IMR-90 (cell line): ENCODE measurements at regions not wholly inside any gene's neighbourhood (a gene's known extent, or its start where the extent isn't known, plus 50 kb on each side); places are given as distances from the start of the nearest gene placed in this dataset.

ENCODE experiments used
- ATAC-seq: fragments of 200-7000 bp; cut with Tn5 transposase; 2 replicates; pipeline ENCODE4 v1.9.1; 2020; ENCODE audit warnings: low read depth, mild to moderate bottlenecking, moderate library complexity
- BruUV-seq: library from RNA; stranded (reverse); fragments of 400-500 nt; replicated peaks from 2 replicates; lab custom pipeline; 2021; lab: Mats Ljungman, UMichigan
- CTCF ChIA-PET: fragments of 300-600 bp; formaldehyde crosslinking; extraction: SDS; loops from one replicate; lab custom pipeline; 2021; ENCODE audit warnings: antibody characterized with exemption; lab: Yijun Ruan, JAX
- POLR2A ChIA-PET: fragments of 300-600 bp; sonication (Branson Sonifier 250); formaldehyde crosslinking; loops from one replicate; lab custom pipeline; 2022; ENCODE audit warnings: antibody characterized with exemption; ENCODE audit not compliant: unreplicated experiment; lab: Charles Lee
- DNase-seq: peaks from one replicate; pipeline ENCODE4 v3.0.0; 2013
- H2AFZ ChIP-seq: replicated peaks from 2 replicates; pipeline ENCODE3; 2013; ENCODE audit warnings: low read length, mild to moderate bottlenecking; ENCODE audit not compliant: poor library complexity
- H2AK5ac ChIP-seq: 2 replicates; pipeline ENCODE4 v1.6.1; 2013; ENCODE audit warnings: low read depth, low read length, inconsistent platforms
- H2AK9ac ChIP-seq: replicated peaks from 2 replicates; pipeline ENCODE3; 2013; ENCODE audit warnings: mild to moderate bottlenecking, low read depth, low read length, moderate library complexity; ENCODE audit not compliant: poor library complexity
- H2BK120ac ChIP-seq: 2 replicates; pipeline ENCODE4 v1.6.1; 2013; ENCODE audit warnings: low read depth, low read length, inconsistent platforms
- H2BK15ac ChIP-seq: 3 replicates; pipeline ENCODE4 v1.6.1; 2013; ENCODE audit warnings: low read depth, low read length, inconsistent platforms
- H2BK20ac ChIP-seq: 2 replicates; pipeline ENCODE4 v1.6.1; 2013; ENCODE audit warnings: low read depth, mild to moderate bottlenecking, inconsistent platforms, low read length, moderate library complexity
- H2BK5ac ChIP-seq: 2 replicates; pipeline ENCODE4 v1.6.1; 2013; ENCODE audit warnings: mild to moderate bottlenecking, low read depth, low read length, inconsistent platforms; ENCODE audit not compliant: poor library complexity, severe bottlenecking
- H3K14ac ChIP-seq: replicated peaks from 2 replicates; pipeline ENCODE4 v1.6.1; 2013; ENCODE audit warnings: low read depth, low read length, inconsistent platforms
- H3K18ac ChIP-seq: 2 replicates; pipeline ENCODE4 v1.6.1; 2013; ENCODE audit warnings: low read depth, low read length, control low read depth
- H3K23ac ChIP-seq: 2 replicates; pipeline ENCODE4 v1.6.1; 2013; ENCODE audit warnings: low read depth, low read length, inconsistent platforms
- H3K27ac ChIP-seq: 2 replicates; pipeline ENCODE4 v1.5.1; 2013; ENCODE audit warnings: mild to moderate bottlenecking, control low read depth, low read length; ENCODE audit not compliant: insufficient read depth
- H3K27me3 ChIP-seq: 2 replicates; pipeline ENCODE4 v1.6.1; 2013; ENCODE audit warnings: low read length; ENCODE audit not compliant: control insufficient read depth, insufficient read depth
- H3K36me3 ChIP-seq: 2 replicates; pipeline ENCODE4 v1.6.1; 2013; ENCODE audit warnings: low read length, mixed read lengths; ENCODE audit not compliant: control insufficient read depth, insufficient read depth
- H3K4ac ChIP-seq: 2 replicates; pipeline ENCODE4 v1.6.1; 2013; ENCODE audit warnings: low read depth, low read length, inconsistent platforms
- H3K4me1 ChIP-seq: 2 replicates; pipeline ENCODE4 v1.6.1; 2013; ENCODE audit warnings: low read length, mixed read lengths; ENCODE audit not compliant: control insufficient read depth, insufficient read depth
- H3K4me2 ChIP-seq: 2 replicates; pipeline ENCODE4 v1.6.1; 2013; ENCODE audit warnings: low read depth, mild to moderate bottlenecking, control low read depth, low read length, moderate library complexity
- H3K4me3 ChIP-seq: 2 replicates; pipeline ENCODE4 v1.5.1; 2013; ENCODE audit warnings: low read depth, mild to moderate bottlenecking, control low read depth, low read length, moderate library complexity; ENCODE audit not compliant: insufficient read depth
- H3K56ac ChIP-seq: 2 replicates; pipeline ENCODE4 v1.6.1; 2013; ENCODE audit warnings: low read length, inconsistent platforms; ENCODE audit not compliant: insufficient read depth; ENCODE audit errors: extremely low read depth
- H3K79me1 ChIP-seq, 2 experiments: 2 replicates each; pipeline ENCODE4 v1.6.1; 2013; ENCODE audit warnings: low read length in 2 of 2, inconsistent platforms in 1 of 2, low read depth in 1 of 2
- H3K9ac ChIP-seq: 2 replicates; pipeline ENCODE4 v1.6.1; 2013; ENCODE audit warnings: low read depth, low read length, control low read depth
- H3K9me1 ChIP-seq: 2 replicates; pipeline ENCODE4 v1.6.1; 2013; ENCODE audit warnings: low read length, inconsistent platforms; ENCODE audit not compliant: insufficient read depth
- H3K9me3 ChIP-seq: 2 replicates; pipeline ENCODE4 v1.6.1; 2013; ENCODE audit warnings: low read length; ENCODE audit not compliant: control insufficient read depth, insufficient read depth
- H4K20me1 ChIP-seq: 2 replicates; pipeline ENCODE4 v1.6.1; 2013; ENCODE audit warnings: low read length, inconsistent platforms; ENCODE audit not compliant: insufficient read depth
- H4K5ac ChIP-seq: 2 replicates; pipeline ENCODE4 v1.6.1; 2013; ENCODE audit warnings: mild to moderate bottlenecking, low read depth, low read length, control low read depth
- H4K8ac ChIP-seq, 2 experiments: 2 replicates each; pipeline ENCODE4 v1.6.1; 2013; ENCODE audit warnings: low read depth in 2 of 2, low read length in 2 of 2, control low read depth in 1 of 2, inconsistent platforms in 1 of 2
- H4K91ac ChIP-seq: 2 replicates; pipeline ENCODE4 v1.6.1; 2013; ENCODE audit warnings: low read depth, low read length, inconsistent platforms; ENCODE audit not compliant: insufficient read depth
- BHLHE40 ChIP-seq: fragments of 150-350 bp; IDR thresholded peaks from 2 replicates; pipeline ENCODE4 v1.6.1; 2016; ENCODE audit warnings: mild to moderate bottlenecking, low read depth, low read length
- CEBPB ChIP-seq: IDR thresholded peaks from 2 replicates; pipeline ENCODE4 v1.6.1; 2012; ENCODE audit warnings: low read depth, low read length, improper control_type of control experiment
- MXI1 ChIP-seq: IDR thresholded peaks from 2 replicates; pipeline ENCODE4 v1.6.1; 2012; ENCODE audit warnings: low read depth, mild to moderate bottlenecking, low read length, moderate library complexity, borderline replicate concordance
- NFE2L2 ChIP-seq: fragments of 150-350 bp; IDR thresholded peaks from 2 replicates; pipeline ENCODE4 v1.6.1; 2016; ENCODE audit warnings: low read depth, mild to moderate bottlenecking, low read length
- RAD21 ChIP-seq: IDR thresholded peaks from 2 replicates; pipeline ENCODE4 v1.6.1; 2012; ENCODE audit warnings: low read length, improper control_type of control experiment
- RFX5 ChIP-seq: IDR thresholded peaks from 2 replicates; pipeline ENCODE4 v1.8.0; 2012; ENCODE audit warnings: low read depth, mild to moderate bottlenecking, low read length, moderate library complexity
- SMC3 ChIP-seq: fragments of 150-350 bp; IDR thresholded peaks from 2 replicates; pipeline ENCODE4 v1.6.1; 2016; ENCODE audit warnings: low read depth, mild to moderate bottlenecking, antibody characterized with exemption, low read length, moderate library complexity
- dilution Hi-C: fragments of 300-500 bp; cut with HindIII; formaldehyde crosslinking; loops from one replicate; pipeline ENCODE4 v1.14.3; 2018; ENCODE audit warnings: low sequenced_read_pairs; ENCODE audit not compliant: unreplicated experiment
- in situ Hi-C: fragments of 300-500 bp; cut with MboI; formaldehyde crosslinking; loops from 3 replicates; pipeline ENCODE4 v1.14.3; 2019; ENCODE audit warnings: low sequenced_read_pairs, inconsistent platforms, mixed read lengths
- intact Hi-C: fragments of 100-400 bp; cut with micrococcal nuclease; formaldehyde crosslinking; loops from 2 replicates; pipeline ENCODE4 v1.10.0; 2022
- TF ChIP-seq, protein P1 (sequence below): fragments of 150-350 bp; IDR thresholded peaks from 2 replicates; pipeline ENCODE4 v1.6.1; 2017; ENCODE audit warnings: mild to moderate bottlenecking, antibody characterized with exemption, low read length, low read depth
- TF ChIP-seq, protein P2 (sequence below): conservative IDR thresholded peaks from 2 replicates; pipeline ENCODE4 v1.5.1; 2012; ENCODE audit warnings: mild to moderate bottlenecking, low read depth, low read length, improper control_type of control experiment

DNA sequence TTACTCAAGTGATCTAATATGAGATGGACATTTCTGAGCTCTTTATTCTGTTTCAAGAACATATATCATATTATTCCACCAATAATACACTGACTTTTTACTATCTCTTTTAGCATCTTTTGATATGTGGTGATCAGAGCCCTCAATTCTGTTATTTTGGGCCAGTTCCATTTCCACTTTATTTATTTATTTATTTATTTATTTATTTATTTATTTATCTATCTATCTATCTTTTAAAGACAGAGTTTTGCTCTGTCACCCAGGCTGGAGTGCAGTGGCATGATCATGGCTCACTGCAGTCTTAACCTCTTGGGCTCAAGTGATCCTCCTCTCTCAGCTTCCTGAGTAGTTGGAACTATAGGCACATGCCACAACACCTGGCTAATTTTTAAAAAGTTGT lies 57.4 kb upstream of the GRID2 start:
- Histone ChIP-seq H3K36me3 (no peaks in the 10 kb centered on the region), H3K23ac (no peak overlapping the region), H3K9ac (no peak overlapping the region), H3K4me1 (no peaks in the 10 kb centered on the region), H3K9me1 (no peaks in the 10 kb centered on the region), H2AK5ac (no peak overlapping the region), H2BK15ac (no peak overlapping the region), H3K9me3 (no peaks in the 10 kb centered on the region), H2BK20ac (no peak overlapping the region), H2AFZ (no peak overlapping the region), H4K91ac (no peak overlapping the region), H3K14ac (no peak overlapping the region), H4K20me1 (no peaks in the 10 kb centered on the region), H3K56ac (no peak overlapping the region), H3K4ac (no peak overlapping the region), H3K4me3 (no peak overlapping the region), H2BK120ac (no peak overlapping the region), H4K5ac (no peak overlapping the region), H2BK5ac (no peak overlapping the region), H3K27me3 (no peaks in the 10 kb centered on the region), H3K79me1 (no peaks in the 10 kb centered on the region), H3K18ac (no peak overlapping the region), H2AK9ac (no peak overlapping the region), H3K27ac (no peak overlapping the region), H4K8ac (no peak overlapping the region), H3K4me2 (no peak overlapping the region)
- POLR2A ChIA-PET, result no interaction called here
- TF ChIP-seq CEBPB (no peak), RAD21 (no peak), MXI1 (no peak), SMC3 (no peak), NFE2L2 (no peak), BHLHE40 (no peak), RFX5 (no peak)
- TF ChIP-seq, protein P1, sequence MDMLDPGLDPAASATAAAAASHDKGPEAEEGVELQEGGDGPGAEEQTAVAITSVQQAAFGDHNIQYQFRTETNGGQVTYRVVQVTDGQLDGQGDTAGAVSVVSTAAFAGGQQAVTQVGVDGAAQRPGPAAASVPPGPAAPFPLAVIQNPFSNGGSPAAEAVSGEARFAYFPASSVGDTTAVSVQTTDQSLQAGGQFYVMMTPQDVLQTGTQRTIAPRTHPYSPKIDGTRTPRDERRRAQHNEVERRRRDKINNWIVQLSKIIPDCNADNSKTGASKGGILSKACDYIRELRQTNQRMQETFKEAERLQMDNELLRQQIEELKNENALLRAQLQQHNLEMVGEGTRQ, result no peak
- TF ChIP-seq, protein P2, sequence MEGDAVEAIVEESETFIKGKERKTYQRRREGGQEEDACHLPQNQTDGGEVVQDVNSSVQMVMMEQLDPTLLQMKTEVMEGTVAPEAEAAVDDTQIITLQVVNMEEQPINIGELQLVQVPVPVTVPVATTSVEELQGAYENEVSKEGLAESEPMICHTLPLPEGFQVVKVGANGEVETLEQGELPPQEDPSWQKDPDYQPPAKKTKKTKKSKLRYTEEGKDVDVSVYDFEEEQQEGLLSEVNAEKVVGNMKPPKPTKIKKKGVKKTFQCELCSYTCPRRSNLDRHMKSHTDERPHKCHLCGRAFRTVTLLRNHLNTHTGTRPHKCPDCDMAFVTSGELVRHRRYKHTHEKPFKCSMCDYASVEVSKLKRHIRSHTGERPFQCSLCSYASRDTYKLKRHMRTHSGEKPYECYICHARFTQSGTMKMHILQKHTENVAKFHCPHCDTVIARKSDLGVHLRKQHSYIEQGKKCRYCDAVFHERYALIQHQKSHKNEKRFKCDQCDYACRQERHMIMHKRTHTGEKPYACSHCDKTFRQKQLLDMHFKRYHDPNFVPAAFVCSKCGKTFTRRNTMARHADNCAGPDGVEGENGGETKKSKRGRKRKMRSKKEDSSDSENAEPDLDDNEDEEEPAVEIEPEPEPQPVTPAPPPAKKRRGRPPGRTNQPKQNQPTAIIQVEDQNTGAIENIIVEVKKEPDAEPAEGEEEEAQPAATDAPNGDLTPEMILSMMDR, result no peak
- in situ Hi-C loops, result no loop called here
- DNase-seq, result no peak
- dilution Hi-C loops, result no loop called here
- intact Hi-C loops, result no loop called here
- CTCF ChIA-PET, result no interaction called here
- no peak for ATAC-seq
- no TSS peak for BruUV-seq
